Hindlimb muscle (tissue), 1 donor: ENCODE measurements at regions not wholly inside any gene's neighbourhood (a gene's known extent, or its start where the extent isn't known, plus 50 kb on each side); places are given as distances from the start of the nearest gene placed in this dataset.

ENCODE experiments used
- DNase-seq: peaks from one replicate; pipeline ENCODE4 v3.0.0-alpha.2; 2013

GRCh38 chr12:108462686-108463085, 52.4 kb upstream of the FICD start:
- DNase-seq = no peak

- DNase-seq = no peak
These were observed 53.9 kb upstream of the FICD start for GRCh38 chr12:108461058-108461660.

GRCh38 chr12:108459149-108459548, 55.9 kb upstream of the FICD start:
- no peak for DNase-seq

- no peak for DNase-seq
These were observed 57.2 kb upstream of the FICD start for GRCh38 chr12:108457734-108458361.

GRCh38 chr12:108457006-108457733, 57.9 kb upstream of the FICD start:
- peak; percentile 24 for DNase-seq

- DNase-seq = no peak
These were observed 59.4 kb upstream of the FICD start for GRCh38 chr12:108455706-108456105.

- no peak for DNase-seq
These were observed 60.4 kb upstream of the FICD start for GRCh38 chr12:108454539-108455139.

GRCh38 chr12:108449478-108449877, 65.6 kb upstream of the FICD start:
- no peak for DNase-seq

GRCh38 chr12:108448246-108448645, 66.8 kb upstream of the FICD start:
- no peak for DNase-seq

- DNase-seq = no peak
These were observed 67.8 kb upstream of the FICD start for GRCh38 chr12:108447168-108447832.

- DNase-seq = no peak
These were observed 68.3 kb upstream of the FICD start for GRCh38 chr12:108446766-108447165.

GRCh38 chr12:108442910-108443309, 72.2 kb upstream of the FICD start:
- DNase-seq = no peak

GRCh38 chr12:108442067-108442466, 73.0 kb upstream of the FICD start:
- DNase-seq = no peak

GRCh38 chr12:108441549-108441948, 73.5 kb upstream of the FICD start:
- DNase-seq = no peak

- no peak for DNase-seq
These were observed 74.3 kb upstream of the FICD start for GRCh38 chr12:108440736-108441135.

- no peak for DNase-seq
These were observed 76.4 kb upstream of the FICD start for GRCh38 chr12:108438667-108439066.

GRCh38 chr12:108432423-108433121, 82.5 kb upstream of the FICD start:
- no peak for DNase-seq

- DNase-seq = no peak
These were observed 84.2 kb upstream of the FICD start for GRCh38 chr12:108430926-108431325.

GRCh38 chr12:108430245-108430644, 84.8 kb upstream of the FICD start:
- DNase-seq = no peak

- DNase-seq = no peak
These were observed 86.2 kb upstream of the CMKLR1 start for GRCh38 chr12:108425238-108425795.

GRCh38 chr12:108424816-108425215, 85.7 kb upstream of the CMKLR1 start:
- no peak for DNase-seq

- DNase-seq = no peak
These were observed 84.9 kb upstream of the CMKLR1 start for GRCh38 chr12:108424026-108424425.
